HG02970 (cell line): ENCODE measurements at regions not wholly inside any gene's neighbourhood (a gene's known extent, or its start where the extent isn't known, plus 50 kb on each side); places are given as distances from the start of the nearest gene placed in this dataset.

Experiments used
- ATAC-seq: cut with Tn5 transposase; IDR thresholded peaks from one replicate; pipeline ENCODE4 v1.9.1; 2021; ENCODE audit warnings: mild to moderate bottlenecking, moderate library complexity, moderate number of reproducible peaks; ENCODE audit not compliant: unreplicated experiment, low FRiP score

DNA sequence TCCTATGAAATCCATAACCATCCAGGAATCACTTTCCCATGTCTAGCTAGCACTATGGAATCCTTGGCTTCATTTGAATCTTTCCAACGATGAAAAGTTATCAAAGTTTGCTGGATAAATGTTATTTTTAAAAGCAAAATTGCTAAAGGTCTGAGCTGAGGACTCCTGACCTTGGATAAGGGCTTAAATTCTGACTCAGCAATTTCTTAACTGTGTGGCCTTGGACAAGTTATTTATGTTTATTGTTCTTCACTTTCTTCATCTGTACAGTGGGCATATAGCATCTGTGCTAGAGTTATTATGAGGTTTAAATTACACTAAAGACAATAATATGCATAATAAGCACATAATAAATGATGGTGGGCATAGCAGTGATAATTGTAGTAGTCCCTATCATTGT, 227.5 kb downstream of the KCNS3 start:
- no peak for ATAC-seq

- ATAC-seq: no peak
Observed at GRCh38 chr2:18104595-18105224, 226.2 kb downstream of the KCNS3 start.

DNA sequence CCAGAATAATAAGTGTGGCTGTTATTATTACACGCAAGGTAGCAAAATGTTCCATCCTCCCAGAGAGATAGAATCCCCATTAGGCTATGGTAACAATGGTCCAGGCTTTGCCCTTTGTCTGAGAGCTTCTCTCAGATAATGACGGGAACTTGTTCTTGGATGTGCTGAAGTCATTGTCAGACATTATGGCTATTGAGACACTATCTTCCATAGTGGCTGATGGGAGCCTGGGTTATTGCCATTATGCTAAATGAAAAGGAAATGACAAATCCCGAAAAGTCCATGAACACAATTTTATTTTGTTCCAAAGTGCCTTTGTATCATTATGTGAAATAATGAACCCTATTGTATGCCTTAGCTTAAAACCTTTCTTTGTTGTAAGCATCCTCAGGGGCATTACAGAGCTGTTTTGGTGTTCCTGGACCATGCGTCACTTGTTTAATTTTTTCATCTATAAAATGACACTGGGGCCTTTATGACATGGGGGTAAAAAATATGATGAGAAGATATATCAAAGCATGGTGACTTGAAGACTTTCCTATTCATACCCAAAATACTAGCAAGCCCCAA, 218.5 kb downstream of the KCNS3 start:
- no peak for ATAC-seq

- no peak for ATAC-seq
Observed at GRCh38 chr2:18094277-18094676, 215.8 kb downstream of the KCNS3 start.

DNA sequence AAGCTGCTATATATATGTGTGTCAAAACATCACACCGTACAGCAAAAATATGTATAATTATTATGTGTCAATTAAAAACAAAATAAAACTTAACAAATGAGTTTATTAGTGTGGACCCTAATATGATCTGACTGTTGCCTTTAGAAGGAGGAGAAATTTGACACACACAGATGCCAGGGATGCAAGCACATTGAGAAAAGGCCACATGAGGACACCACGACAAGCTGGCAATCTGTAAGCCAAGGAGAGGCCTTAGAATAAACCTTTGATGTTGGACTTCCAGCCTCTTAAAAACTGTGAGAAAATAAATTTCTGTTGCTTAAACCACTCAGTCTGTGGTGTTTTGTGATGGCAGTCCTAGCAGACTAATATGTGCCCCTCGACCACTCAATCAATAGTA, 214.7 kb downstream of the KCNS3 start:
- ATAC-seq: no peak

DNA sequence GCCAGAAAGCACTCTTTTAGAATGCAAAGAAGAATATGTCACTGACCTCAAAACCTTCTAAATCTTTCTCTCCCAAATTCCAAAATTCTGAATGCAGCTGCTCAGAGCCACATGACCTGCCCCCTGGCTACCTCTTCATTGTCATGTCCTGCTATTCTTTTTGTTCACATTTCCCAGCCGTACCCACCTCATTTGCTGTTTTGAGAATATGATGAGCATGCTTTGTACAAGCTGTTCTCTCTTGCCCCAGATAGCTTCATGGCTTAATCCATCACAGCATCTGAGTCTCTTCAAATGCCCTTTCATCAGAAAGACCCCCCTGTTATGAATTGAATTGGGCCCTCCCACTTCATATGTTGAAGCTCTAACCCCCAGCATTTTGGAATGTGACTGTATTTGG, 214.3 kb downstream of the KCNS3 start:
- ATAC-seq: no peak

GRCh38 chr2:18085593-18085992, 207.1 kb downstream of the KCNS3 start:
- ATAC-seq: no peak

GRCh38 chr2:18084376-18084775, 205.9 kb downstream of the KCNS3 start:
- no peak for ATAC-seq

DNA sequence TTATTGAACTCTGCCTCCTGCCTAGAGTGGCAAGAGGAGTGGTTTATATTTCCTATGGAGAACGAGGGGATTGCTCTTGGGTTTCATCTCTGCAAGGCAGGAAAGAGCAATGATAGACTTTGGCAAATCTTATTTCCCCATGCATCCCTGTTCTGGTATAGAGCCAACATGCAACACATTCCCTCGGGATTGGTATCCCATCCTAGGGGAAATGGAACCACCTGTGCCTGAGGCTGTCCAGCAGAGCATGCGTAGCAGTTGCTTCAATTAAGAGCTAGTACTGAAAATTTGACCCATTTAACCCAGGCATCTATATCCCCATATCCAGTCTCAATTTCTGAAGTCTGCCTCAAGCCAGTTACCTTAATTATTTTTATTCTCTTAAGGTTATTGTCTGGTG, 205.3 kb downstream of the KCNS3 start:
- ATAC-seq: no peak

GRCh38 chr2:18078216-18078615, 199.7 kb downstream of the KCNS3 start:
- no peak for ATAC-seq

GRCh38 chr2:18077704-18078103, 199.2 kb downstream of the KCNS3 start:
- ATAC-seq: no peak

- no peak for ATAC-seq
Observed at GRCh38 chr2:18077231-18077630, 198.8 kb downstream of the KCNS3 start.

GRCh38 chr2:18074476-18074875, 196.0 kb downstream of the KCNS3 start:
- no peak for ATAC-seq

GRCh38 chr2:18073601-18074000, 195.1 kb downstream of the KCNS3 start:
- no peak for ATAC-seq

DNA sequence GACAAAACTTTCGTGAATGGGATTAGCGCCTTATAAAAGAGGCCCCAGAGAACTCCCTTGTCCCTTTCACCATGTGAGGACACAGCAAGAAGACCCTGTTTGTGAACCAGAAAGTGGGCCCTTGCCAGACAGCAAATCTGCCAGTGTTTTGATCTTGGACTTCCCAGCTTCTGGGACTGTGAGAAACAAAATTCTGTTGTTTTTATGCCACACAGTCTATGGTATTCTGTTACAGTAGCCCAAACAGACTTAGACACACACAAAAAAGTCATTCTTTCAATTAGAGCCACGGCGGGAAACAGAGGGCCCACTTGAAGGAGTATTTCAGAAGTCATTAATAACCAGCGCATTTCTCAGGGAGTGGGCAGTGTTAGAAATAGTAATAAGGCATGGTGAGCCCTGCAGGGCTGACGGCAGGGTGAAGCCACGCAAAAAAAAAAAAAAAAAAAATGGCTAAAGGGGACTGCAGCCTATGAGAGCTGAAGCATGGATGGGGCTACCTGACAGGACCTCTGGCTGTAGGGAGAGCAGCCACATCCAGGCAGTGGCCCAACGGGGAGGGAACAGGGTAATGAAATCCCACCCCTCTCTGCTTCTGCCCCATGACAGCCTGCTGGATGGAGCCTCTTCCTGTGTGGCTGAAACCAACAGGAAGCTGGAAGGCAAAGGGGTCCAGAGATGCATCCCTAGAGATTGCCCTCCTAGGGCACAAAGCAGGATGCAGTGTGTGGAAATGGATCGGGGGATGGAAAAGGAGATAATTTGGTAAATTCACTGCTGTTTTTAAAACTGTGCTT, 189.3 kb downstream of the KCNS3 start:
- no peak for ATAC-seq

- no peak for ATAC-seq
Observed at GRCh38 chr2:18066894-18067293, 188.4 kb downstream of the KCNS3 start.

GRCh38 chr2:18066066-18066465, 187.6 kb downstream of the KCNS3 start:
- no peak for ATAC-seq

DNA sequence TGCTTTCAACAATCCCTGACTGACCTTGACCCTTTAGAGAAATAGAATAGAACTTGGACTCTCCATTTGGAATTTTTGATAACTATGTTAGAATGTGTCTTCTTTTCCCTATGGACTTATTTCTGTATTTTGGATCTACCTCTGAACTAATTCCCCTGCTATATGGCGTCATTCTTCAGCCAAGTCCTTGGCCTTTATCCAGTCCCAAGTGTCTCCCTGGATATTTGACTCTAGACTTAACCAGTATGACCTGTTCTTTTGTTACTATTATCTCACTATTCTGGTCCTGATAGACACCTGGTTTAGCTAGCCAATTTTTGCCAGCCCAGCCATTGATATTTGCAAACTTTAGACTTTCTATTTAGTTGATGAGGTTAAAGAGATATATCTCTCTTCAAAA, 186.8 kb downstream of the KCNS3 start:
- ATAC-seq: no peak

- no peak for ATAC-seq
Observed at GRCh38 chr2:18063826-18064470, 185.5 kb downstream of the KCNS3 start.

- ATAC-seq: no peak
Observed at GRCh38 chr2:18062892-18063291, 184.4 kb downstream of the KCNS3 start.

DNA sequence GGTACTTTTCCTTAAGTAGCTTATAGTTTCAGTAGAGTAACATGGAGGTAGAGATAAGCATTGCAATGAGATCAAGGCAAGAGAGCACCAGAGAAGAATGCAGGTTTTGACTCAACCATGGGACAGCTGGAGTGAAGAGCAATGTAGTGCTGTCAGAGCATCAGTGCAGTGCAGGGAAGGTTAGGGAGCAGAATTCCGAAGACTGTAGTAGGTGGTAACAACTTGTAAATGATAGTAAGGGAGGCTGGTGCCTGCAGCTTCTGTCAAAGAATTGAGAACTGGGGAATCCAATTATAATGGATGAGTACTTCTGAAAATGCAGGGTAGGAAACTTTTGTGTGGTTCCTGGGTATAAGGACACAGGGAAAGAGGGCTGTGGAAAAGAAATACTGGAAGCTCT, 183.2 kb downstream of the KCNS3 start:
- ATAC-seq: no peak
